ENCODE measurements at regions not wholly inside any gene's neighbourhood (a gene's known extent, or its start where the extent isn't known, plus 50 kb on each side); places are given as distances from the start of the nearest gene placed in this dataset.

DNA sequence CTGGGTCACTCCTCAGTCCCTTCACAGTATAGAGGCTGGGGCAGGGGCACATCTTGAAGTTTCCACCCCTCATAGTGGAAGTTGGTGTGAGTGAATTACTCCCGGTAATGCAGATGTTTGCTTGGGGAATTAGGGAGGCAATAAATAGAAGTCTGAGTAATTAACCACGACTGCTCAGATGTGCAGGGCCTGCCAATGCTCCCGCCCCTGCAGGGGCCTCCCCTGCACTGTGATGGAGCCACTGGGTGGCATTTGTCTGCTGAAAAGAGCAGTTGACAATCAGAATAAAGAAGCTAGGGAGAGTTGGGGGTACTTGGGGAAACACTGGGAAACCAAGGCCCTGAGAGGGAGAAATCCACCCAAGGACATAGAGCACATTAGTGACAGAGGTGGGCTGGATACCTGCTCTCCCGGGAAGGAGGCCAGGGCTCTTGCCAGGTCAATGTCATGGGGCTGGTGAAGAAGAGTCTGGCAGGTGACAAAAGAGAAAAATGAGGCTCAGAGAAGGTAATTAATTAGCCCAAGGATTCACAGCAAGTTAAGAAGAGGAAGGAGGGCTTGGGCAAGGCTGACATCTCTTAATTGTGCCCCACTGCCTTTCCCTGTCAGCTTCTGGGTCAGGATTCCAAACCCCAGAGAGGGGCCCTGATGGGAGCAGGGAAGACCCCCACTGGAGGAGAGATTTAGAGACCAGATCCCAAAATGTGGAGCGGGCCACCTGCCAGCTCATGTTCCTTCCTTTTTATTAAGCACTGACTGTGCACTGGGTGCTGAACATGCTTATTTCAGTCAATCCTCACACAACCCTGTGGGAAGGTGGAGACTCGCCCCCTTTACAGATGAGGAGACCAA, 436.2 kb downstream of the MATN1 start:
- DNase-seq (no peak), ATAC-seq (no peak)
- Histone ChIP-seq H3K4me1 (ENCODE audit: low read depth) (no peaks in the 10 kb centered on the region), H3K36me3 (ENCODE audit: low read depth) (no peaks in the 10 kb centered on the region), H3K4me3 (no peak overlapping the region), H3K9me3 (no peaks in the 10 kb centered on the region)
- intact Hi-C loops (cut with DNase I, micrococcal nuclease) = no loop called here
- TF ChIP-seq, protein P1, sequence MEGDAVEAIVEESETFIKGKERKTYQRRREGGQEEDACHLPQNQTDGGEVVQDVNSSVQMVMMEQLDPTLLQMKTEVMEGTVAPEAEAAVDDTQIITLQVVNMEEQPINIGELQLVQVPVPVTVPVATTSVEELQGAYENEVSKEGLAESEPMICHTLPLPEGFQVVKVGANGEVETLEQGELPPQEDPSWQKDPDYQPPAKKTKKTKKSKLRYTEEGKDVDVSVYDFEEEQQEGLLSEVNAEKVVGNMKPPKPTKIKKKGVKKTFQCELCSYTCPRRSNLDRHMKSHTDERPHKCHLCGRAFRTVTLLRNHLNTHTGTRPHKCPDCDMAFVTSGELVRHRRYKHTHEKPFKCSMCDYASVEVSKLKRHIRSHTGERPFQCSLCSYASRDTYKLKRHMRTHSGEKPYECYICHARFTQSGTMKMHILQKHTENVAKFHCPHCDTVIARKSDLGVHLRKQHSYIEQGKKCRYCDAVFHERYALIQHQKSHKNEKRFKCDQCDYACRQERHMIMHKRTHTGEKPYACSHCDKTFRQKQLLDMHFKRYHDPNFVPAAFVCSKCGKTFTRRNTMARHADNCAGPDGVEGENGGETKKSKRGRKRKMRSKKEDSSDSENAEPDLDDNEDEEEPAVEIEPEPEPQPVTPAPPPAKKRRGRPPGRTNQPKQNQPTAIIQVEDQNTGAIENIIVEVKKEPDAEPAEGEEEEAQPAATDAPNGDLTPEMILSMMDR (IDR thresholded peaks at IDR 0.05) = no peak

DNA sequence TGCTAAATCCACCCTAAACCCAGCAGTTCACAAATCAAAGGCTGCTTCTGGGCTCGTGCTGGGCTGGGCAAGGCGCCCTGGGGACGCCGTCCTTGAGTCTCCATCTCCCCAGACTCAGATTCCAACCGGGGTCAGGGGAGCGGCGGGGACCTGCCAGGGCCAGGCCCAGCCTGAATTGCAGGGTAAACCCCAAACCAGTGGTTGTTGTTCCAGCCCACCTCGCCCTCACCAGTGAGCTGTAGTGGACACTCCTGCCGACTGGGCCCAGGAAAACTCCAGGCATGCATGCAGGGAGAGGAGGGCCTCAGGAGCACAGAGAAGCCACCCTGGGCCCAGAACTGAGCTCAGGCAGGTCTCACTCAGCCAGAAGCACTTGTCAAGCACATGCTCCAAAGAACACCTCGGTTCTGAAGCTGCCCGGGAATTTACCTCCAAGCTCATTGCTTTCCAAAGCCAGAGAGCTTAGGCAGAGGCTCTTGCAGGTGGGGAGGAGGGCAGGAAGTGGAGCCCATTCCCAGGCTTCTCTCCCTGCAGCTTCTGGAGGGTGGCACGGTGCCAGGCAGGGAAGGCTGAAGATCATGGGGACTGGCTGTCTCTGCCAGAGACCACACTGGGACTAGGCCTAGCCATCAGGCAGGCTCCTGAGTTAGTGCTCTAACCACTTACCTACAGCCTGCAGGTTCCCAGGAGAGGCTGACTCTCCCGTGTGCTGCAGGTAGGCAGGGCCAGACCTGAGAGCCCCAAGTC, 437.0 kb downstream of the MATN1 start:
- intact Hi-C loops (cut with DNase I, micrococcal nuclease) = no loop called here
- no peak overlapping the region for H3K4me3 ChIP-seq
- no peaks in the 10 kb centered on the region for H3K4me1 ChIP-seq (ENCODE audit: low read depth)
- DNase-seq = no peak
- no peak for ATAC-seq
- H3K36me3 ChIP-seq (ENCODE audit: low read depth) = no peaks in the 10 kb centered on the region
- TF ChIP-seq, protein P1 (IDR thresholded peaks at IDR 0.05) = no peak
- no peaks in the 10 kb centered on the region for H3K9me3 ChIP-seq

DNA sequence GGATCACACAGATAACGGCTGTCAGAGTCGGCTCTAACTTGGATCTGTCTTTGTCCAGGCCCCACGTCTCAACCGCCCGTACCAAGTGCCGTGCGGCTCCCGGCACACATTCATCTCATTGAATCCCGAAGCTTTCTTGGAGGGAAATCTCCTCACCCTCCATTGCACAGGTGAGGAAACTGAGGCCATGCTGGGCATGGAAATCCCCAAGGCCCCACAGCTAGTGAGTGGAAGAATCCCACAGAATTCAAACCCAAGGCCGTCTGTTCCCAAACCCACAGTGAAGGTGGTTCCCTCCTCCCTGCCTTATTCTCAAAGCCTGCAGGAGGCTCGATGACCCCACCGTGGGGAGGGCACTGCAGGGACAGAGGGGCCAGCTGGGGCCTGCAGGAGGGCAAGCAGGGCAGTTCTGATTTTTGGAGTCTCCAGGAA, 437.9 kb downstream of the MATN1 start:
- H3K9me3 ChIP-seq = no peaks in the 10 kb centered on the region
- H3K4me3 ChIP-seq = no peak overlapping the region
- no peaks in the 10 kb centered on the region for H3K4me1 ChIP-seq (ENCODE audit: low read depth)
- no peak for ATAC-seq
- DNase-seq = no peak
- no peaks in the 10 kb centered on the region for H3K36me3 ChIP-seq (ENCODE audit: low read depth)
- TF ChIP-seq, protein P1 (IDR thresholded peaks at IDR 0.05) = no peak
- intact Hi-C loops (cut with DNase I, micrococcal nuclease) = no loop called here

DNA sequence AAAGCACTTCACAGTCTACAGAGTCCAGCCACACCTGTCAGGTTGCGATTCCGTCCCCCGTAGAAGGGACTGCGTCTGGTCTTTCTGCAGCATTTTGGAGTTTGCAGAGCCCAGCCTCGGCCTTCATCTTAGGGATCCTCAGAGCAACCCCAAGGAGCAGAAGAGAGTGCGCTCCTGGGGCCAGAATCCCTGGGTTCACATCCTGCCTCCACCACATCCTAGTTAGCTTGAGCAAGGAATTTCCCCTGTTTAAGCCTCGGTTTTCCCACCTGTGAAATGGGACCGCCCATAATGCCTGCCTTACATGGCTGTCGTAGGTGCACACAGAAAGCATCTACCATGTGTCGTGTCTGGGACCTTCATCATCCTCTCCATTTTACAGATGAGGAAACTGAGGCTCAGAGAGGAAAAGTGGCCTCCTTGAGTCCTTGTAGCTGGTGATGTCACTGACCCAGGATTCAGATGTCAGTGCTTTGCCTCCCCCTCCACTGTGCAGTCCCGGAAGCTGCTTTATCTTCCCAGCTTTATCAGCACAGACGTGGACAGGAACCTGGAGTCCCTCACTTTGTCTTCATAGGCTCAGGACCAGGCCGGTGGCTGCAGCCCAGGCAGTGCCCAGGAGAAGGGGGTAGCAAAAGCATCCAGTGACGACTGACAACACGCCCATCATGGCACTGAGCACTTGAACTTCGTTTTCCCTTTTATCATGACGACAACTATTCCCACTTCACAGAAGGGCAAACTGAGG, 438.5 kb downstream of the MATN1 start:
- Histone ChIP-seq H3K36me3 (ENCODE audit: low read depth) (no peaks in the 10 kb centered on the region), H3K9me3 (no peaks in the 10 kb centered on the region), H3K4me1 (ENCODE audit: low read depth) (no peaks in the 10 kb centered on the region), H3K4me3 (no peak overlapping the region)
- ATAC-seq = no peak
- intact Hi-C loops (cut with DNase I, micrococcal nuclease) = no loop called here
- TF ChIP-seq, protein P1 (IDR thresholded peaks at IDR 0.05) = no peak
- DNase-seq = no peak

DNA sequence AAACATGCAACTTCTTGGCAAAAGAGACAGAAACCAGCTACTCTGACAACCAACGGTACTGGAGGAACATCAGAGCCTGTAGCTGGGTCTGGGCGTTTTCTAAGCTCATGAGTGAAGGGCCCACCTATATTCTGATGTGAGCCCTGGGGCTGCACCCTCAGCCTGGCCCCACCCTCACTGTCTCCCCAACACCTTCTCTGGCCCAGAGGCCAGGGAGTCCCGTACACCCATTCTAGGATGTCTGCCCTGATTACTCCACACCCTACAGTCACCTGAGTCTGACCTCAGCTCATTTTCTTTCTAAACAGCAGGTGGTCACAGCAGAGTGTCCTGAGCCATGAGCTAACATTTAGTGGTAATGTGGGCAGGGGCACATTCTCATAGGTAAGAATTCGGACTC, 439.2 kb downstream of the MATN1 start:
- intact Hi-C loops (cut with DNase I, micrococcal nuclease) = no loop called here
- no peak for DNase-seq
- H3K4me3 ChIP-seq = no peak overlapping the region
- no peaks in the 10 kb centered on the region for H3K36me3 ChIP-seq (ENCODE audit: low read depth)
- no peaks in the 10 kb centered on the region for H3K4me1 ChIP-seq (ENCODE audit: low read depth)
- ATAC-seq = no peak
- TF ChIP-seq, protein P1 (IDR thresholded peaks at IDR 0.05) = no peak
- no peaks in the 10 kb centered on the region for H3K9me3 ChIP-seq

Measured in mucosa of descending colon (tissue), 3 donors.